HG03097 (cell line): ENCODE measurements at regions not wholly inside any gene's neighbourhood (a gene's known extent, or its start where the extent isn't known, plus 50 kb on each side); places are given as distances from the start of the nearest gene placed in this dataset.

ENCODE experiments used
- ATAC-seq: cut with Tn5 transposase; IDR thresholded peaks from one replicate; pipeline ENCODE4 v1.9.1; 2021; ENCODE audit not compliant: unreplicated experiment, low FRiP score

GRCh38 chr11:45450189-45450588, 164.0 kb upstream of the SYT13 start:
- no peak for ATAC-seq

DNA sequence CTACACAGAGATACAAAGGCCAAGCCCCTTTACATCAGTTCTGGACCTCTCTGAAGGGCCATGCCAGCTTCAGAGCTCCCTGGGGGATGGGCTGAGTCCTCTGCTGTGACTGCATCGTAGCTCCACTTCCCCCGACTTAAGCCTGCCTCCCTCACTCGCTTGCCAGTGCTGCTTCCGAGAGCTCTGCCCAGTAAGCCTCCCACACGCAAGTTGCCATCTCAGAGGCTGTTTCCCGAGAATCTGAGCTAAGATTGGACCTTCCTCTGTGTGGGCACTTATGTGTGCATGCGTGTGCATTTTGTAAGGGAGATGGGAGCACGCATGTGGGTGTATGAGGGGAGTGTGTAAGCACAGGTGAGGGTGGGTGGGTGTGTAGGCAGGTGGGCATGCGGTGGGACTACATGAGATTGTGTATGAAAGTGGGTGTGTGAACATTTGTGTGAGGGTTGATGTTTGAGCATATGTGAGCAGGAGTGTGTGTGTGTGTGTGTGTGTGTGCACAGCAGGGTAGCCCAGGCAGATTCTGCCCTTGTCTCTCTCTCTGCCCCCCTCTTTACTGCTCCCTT, 163.0 kb upstream of the SYT13 start:
- no peak for ATAC-seq

DNA sequence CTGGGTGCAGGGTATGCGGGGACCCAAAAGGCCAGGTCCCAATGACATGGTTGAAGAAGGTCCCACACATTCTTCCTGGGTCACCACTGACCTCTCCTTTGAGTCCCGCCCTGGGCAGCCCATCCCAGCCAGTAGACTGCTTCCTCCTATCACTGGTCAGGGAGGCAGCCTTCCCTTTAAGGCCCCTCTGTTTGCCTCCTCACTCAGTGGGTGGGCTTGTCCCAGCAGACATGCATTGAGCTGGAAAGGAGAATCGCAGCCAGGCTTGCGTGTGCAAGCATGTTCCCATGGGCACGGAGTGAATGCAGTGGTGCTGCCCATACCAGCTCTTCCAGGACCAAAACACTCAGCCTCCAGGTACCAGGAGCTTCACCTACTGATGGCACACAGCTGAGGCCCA, 162.4 kb upstream of the SYT13 start:
- no peak for ATAC-seq

DNA sequence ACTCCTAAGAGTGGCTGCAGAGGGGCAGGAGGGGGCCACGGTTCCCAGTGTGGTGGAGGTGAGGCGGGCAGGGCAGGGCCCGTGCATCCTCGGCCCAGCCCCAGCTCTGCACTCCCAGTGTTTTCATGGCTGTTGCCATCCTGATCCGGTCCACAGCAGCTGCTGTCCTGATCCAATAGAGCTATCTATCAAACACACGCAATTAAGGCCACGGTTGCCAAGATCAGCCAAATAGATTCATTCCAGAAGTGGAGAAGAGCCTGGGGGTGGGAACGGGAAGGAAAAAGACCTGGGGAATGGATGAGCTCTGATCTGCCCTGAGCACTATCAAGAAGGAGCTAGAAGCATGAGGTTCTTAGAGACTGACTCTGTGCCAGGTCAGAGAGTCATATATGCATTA, 160.9 kb upstream of the SYT13 start:
- ATAC-seq = no peak

DNA sequence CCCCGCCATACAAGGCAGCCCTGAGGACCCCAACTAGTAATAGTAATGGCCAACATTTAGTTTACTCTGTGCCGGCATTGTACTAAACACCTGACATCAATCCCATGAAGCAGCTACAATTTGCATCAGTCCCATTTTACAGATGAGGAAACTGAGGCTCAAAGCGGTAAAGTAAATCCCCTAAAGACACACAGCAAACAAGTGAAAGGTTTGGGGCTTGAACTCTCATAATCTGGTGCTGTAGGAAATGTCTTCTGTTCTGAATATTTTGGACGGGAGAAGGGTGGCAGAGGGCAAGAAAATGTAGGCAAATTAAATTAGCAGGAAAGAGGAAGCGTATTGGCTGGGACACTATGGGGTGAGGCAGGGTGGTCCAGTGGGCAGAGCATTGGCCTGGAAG, 160.3 kb upstream of the SYT13 start:
- ATAC-seq = no peak

DNA sequence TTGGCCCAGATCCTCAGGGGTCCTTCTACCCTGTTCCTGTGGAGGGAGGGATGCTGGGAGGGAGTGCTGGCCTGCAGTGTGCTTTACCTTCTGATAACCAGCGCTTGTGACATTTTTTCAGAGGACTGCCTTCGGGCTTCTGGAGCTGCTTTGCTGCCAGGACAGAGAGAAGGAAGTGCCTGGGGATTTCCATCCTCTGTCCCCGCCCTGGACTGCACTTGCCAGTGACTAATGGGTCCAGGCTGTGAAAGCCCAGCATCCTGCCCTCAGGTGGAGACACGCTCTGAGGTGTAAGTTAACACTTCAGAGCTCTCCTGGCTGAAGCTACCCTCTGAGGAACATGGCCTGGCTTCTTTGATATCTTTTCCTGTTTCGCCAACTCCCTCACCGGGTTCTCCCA, 158.7 kb upstream of the SYT13 start:
- ATAC-seq = no peak

DNA sequence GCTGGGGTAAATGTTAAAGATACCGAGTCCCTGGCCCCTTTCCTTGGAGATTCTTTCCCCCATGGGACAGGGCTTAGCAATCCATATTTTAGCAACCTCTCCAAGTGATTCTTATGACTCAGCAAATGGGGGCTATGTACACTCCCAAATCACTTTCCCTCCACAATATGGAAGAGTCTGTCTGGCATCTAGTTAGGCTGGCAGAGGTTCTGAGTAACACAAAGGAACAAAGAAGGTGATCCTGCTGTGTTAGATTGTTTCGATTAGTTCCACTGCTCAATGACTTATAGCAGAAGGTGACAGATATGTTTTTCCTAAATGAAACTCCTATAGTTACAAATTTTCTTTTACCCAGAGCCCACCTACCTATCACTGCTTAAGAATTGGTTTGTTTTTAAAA, 154.0 kb upstream of the SYT13 start:
- no peak for ATAC-seq

- no peak for ATAC-seq
Measured at GRCh38 chr11:45436966-45437365, 150.8 kb upstream of the SYT13 start.

DNA sequence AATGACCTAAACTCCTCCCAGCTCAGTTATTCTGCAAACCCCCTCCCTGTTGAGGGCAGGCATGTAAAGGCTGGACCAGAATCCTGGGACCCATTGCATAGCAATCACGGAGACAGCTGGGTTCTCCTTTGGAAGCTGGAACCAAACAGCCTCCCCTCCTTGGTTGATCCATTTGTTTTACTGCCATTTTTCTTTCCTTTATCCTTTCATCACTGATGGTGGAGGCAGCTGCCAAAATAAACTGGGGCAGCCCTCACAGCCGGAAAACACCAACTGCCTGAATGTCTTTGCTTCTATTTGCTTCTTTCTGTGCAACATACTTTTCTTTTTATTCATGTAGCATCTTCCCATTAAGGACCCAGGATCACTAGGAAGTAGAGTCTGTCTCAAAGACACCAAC, 150.0 kb upstream of the SYT13 start:
- no peak for ATAC-seq

GRCh38 chr11:45435706-45436105, 149.6 kb upstream of the SYT13 start:
- no peak for ATAC-seq

- ATAC-seq = no peak
Measured at GRCh38 chr11:45432910-45433309, 146.8 kb upstream of the SYT13 start.

DNA sequence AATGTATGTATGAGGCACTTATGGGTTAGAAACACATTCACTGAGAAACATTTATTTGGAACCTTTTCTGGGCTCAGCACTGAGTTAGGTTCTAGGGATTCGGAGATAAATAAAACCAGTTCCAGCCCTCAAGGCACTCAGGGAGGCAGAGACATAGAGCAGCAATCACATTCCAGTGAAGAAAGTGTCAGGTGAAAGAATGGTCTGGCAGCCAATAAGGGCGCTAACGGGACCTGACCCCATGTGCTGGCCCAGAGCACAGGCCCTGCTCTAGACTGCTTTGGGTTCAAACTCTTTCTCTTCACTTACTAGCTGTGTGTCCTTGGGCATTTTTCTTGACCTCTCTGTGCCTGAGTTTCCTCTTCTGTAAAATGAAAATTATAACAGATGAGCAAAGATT, 146.0 kb upstream of the SYT13 start:
- no peak for ATAC-seq

GRCh38 chr11:45431046-45432018, 145.2 kb upstream of the SYT13 start:
- no peak for ATAC-seq

GRCh38 chr11:45430361-45430760, 144.2 kb upstream of the SYT13 start:
- no peak for ATAC-seq

- ATAC-seq = no peak
Measured at GRCh38 chr11:45429719-45430118, 143.6 kb upstream of the SYT13 start.

GRCh38 chr11:45428541-45429230, 142.5 kb upstream of the SYT13 start:
- ATAC-seq = no peak

DNA sequence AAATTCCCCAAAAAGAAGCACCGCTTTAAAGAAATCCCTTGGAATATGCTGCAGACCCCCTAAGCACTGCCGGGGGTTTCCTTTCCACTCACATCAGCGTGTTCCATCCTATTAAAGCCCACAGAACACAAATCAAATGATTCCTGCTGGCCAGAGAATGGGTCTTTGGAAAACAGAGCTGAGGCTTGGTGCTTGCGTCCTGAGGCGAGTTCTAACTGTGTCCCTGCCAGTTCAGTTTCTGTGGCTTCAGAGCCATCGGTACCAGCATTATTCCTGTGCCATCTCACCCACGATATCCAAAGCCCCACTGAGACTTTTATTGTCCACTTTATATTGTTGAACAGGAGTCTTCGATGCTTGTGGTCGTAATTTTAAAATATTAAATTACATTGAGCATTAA, 142.0 kb upstream of the SYT13 start:
- no peak for ATAC-seq

DNA sequence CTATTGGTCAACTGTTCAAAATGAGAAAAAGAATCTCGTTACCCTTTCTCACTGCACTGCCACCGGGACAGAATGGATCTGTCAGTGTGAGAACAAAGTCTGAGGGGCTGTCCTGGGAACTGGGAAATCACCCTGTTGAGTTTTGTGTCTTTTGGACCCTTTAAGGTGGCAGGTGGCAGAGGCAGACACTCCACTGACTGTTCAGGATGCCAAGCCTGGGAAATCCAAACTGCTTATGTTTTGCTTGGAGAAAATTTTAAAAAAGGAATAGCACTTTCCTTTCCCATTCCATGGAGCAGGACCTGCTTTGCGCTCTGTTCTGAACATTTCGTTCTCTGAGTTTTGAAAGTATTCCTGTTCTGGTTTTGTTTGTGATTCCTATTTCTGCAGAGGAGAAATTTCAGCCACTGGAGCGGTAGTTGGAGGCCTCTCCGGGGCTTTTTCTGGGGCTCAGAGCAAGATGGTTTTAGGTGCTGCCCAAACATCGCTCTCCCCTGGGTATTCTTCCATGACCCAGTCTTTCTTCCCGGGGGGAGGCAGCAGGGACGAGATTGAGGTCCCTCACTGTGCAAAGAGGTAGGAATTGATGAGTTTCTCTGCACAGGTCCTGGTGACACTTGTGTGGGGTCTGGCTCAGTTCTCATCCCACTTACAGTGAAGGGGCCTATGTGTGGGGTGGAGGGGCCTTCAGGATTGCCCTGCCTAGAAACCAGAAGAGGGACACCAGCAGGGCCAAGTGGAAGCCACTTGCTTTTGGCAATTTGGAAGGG, 138.5 kb upstream of the SYT13 start:
- no peak for ATAC-seq

DNA sequence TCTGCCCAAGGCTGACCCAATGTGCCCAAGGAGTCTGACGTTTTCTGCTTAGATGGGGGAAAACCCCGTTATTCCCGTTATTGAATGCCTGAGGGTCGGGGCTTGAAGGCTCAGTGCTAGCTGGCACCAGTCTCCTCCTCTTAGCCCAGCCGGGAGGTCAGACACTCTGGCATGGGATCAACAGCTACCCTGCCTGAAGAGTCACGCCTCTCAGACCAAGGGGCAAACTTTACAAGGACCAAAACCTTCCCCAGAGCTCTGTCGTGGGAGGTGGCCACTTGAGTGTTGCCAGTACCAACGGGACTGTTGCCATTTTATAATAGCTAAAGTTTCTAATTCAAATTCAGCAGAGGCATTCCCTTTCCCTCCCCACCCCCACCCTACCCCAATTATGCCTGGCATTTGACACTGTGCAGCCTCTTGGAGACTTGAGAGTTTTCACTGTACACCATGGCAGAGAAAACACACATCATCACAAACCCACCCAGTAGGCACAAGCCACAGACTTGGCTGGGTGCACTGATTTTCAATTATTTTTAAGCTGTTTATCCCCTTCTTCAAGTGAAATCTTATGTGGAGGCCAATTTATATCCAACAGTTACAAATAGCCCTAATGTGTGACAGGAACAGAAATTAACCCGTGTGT, 137.5 kb upstream of the SYT13 start:
- ATAC-seq = no peak

DNA sequence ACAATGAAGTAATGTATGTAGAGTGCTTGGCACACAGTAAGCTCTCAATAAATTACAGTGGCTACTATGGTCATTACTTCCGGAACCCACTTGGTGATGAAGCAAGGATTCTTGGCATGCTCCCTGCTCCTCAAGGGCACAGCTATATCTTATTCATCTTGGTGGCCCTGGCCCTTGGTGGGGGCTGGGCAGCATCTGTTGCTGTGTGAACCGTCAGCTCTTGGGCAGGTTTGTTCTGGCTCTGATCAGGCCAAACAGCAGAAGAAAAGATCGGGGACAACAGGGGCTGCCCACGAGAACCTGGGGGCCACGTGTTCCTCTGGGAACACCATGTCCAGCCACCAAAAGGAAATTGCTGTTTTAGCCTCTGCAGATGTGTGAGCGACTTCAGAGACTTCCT, 136.9 kb upstream of the SYT13 start:
- no peak for ATAC-seq
